Stimulated activated CD4-positive, alpha-beta T cell treated with anti-CD3 and anti-CD28 coated beads, Interleukin-15, amount 100 ng/mL, for 48 hours (primary cell): ENCODE measurements at regions not wholly inside any gene's neighbourhood (a gene's known extent, or its start where the extent isn't known, plus 50 kb on each side); places are given as distances from the start of the nearest gene placed in this dataset.
"Not testable (repeated sequence)": the region's sequence is repeated elsewhere in the genome, so short reads cannot be mapped to it uniquely, and the experiment has no call there.

Experiments
- DNase-seq, 2 donors: peaks; one replicate each; pipeline ENCODE4 v3.0.0-alpha.2; 2020; ENCODE audit warnings: low read depth in 2 of 2

GRCh38 chr3:127440384-127440783 lies 150.1 kb downstream of the TPRA1 start:
- DNase-seq: no peak

- DNase-seq: no peak
Observed at GRCh38 chr3:127439621-127440020, 150.9 kb downstream of the TPRA1 start.

GRCh38 chr3:127438951-127439350 lies 151.1 kb upstream of the PRR20G start:
- DNase-seq: no peak

- DNase-seq: no peak
Observed at GRCh38 chr3:127438371-127438770, 150.5 kb upstream of the PRR20G start.

GRCh38 chr3:127435299-127435698 lies 147.5 kb upstream of the PRR20G start:
- DNase-seq: not testable (repeated sequence)

GRCh38 chr3:127431066-127431465 lies 143.2 kb upstream of the PRR20G start:
- DNase-seq: no peak

- no peak for DNase-seq
Observed at GRCh38 chr3:127428344-127428997, 140.6 kb upstream of the PRR20G start.

GRCh38 chr3:127427666-127428065 lies 139.8 kb upstream of the PRR20G start:
- no peak for DNase-seq

- DNase-seq: no peak
Observed at GRCh38 chr3:127427156-127427555, 139.3 kb upstream of the PRR20G start.

- no peak for DNase-seq
Observed at GRCh38 chr3:127426444-127427153, 138.8 kb upstream of the PRR20G start.

- DNase-seq: no peak
Observed at GRCh38 chr3:127425505-127426443, 137.9 kb upstream of the PRR20G start.

GRCh38 chr3:127424766-127425504 lies 137.1 kb upstream of the PRR20G start:
- no peak for DNase-seq

- DNase-seq: no peak
Observed at GRCh38 chr3:127423856-127424765, 136.3 kb upstream of the PRR20G start.

- no peak for DNase-seq
Observed at GRCh38 chr3:127422663-127423375, 135.0 kb upstream of the PRR20G start.

- DNase-seq: no peak
Observed at GRCh38 chr3:127421943-127422662, 134.3 kb upstream of the PRR20G start.

GRCh38 chr3:127420829-127421228 lies 133.0 kb upstream of the PRR20G start:
- no peak for DNase-seq

GRCh38 chr3:127419641-127420553 lies 132.1 kb upstream of the PRR20G start:
- DNase-seq: no peak

- DNase-seq: no peak
Observed at GRCh38 chr3:127419182-127419581, 131.3 kb upstream of the PRR20G start.
